Gastroesophageal sphincter (tissue), 4 donors: ENCODE measurements at regions not wholly inside any gene's neighbourhood (a gene's known extent, or its start where the extent isn't known, plus 50 kb on each side); places are given as distances from the start of the nearest gene placed in this dataset.

Experiments used
- ATAC-seq: fragments of 150-250 bp; one replicate; pipeline ENCODE4 v1.9.1; 2016; ENCODE audit warnings: mild to moderate bottlenecking, moderate library complexity
- H3K27ac ChIP-seq, 4 donors: fragments of 200-600 bp; sonication (generic) in 3 of 4; 1 replicate in 3 of 4; 2 replicates in 1 of 4; pipeline ENCODE4 v1.5.1; 2016 to 2019
- H3K27me3 ChIP-seq: fragments of 200-600 bp; sonication (generic); one replicate; pipeline ENCODE4 v1.5.1; 2019
- H3K36me3 ChIP-seq, 2 donors: fragments of 200-600 bp; sonication (generic); one replicate each; pipeline ENCODE4 v1.5.1; 2019; ENCODE audit warnings: control low read depth in 1 of 2
- H3K4me1 ChIP-seq, 3 donors: fragments of 200-600 bp; sonication (generic); 1 replicate in 2 of 3; 2 replicates in 1 of 3; pipeline ENCODE4 v1.5.1; 2016 to 2019; ENCODE audit warnings: control low read depth in 2 of 3
- H3K4me3 ChIP-seq, 2 donors: fragments of 200-600 bp; sonication (generic); one replicate each; pipeline ENCODE4 v1.5.1; 2019; ENCODE audit warnings: mild to moderate bottlenecking in 1 of 2, moderate library complexity in 1 of 2
- H3K9me3 ChIP-seq, 3 donors: fragments of 200-600 bp; sonication (generic); one replicate each; pipeline ENCODE4 v1.5.1; 2017 to 2019; ENCODE audit warnings: control low read depth in 2 of 3
- CTCF ChIP-seq, 4 experiments: fragments of 200-600 bp in 2 of 4; fragments of 450-650 bp in 2 of 4; sonication (generic) in 1 of 4; IDR thresholded peaks; one replicate each; pipeline ENCODE4 v1.5.1; 2017 to 2019; ENCODE audit warnings: antibody characterized with exemption in 4 of 4, mild to moderate bottlenecking in 2 of 4, moderate library complexity in 2 of 4
- EP300 ChIP-seq: sonication (generic); formaldehyde crosslinking; IDR thresholded peaks from one replicate; pipeline ENCODE4 v1.6.1; 2017; ENCODE audit warnings: antibody characterized with exemption, mild to moderate bottlenecking
- POLR2A ChIP-seq, 2 donors: fragments of 450-650 bp; IDR thresholded peaks; one replicate each; pipeline ENCODE4 v1.6.1; 2017; ENCODE audit warnings: antibody characterized with exemption in 2 of 2, mild to moderate bottlenecking in 2 of 2, moderate library complexity in 1 of 2
- POLR2AphosphoS5 ChIP-seq: sonication (generic); formaldehyde crosslinking; IDR thresholded peaks from one replicate; pipeline ENCODE4 v1.6.1; 2017; ENCODE audit warnings: antibody characterized with exemption
- WGBS, 2 donors: methylation state at CpG; one replicate each; pipeline ENCODE4 v1.1.5; 2018; ENCODE audit warnings: low coverage in 1 of 2; 5-methylcytosine and 5-hydroxymethylcytosine counted together

- no peaks in the 10 kb centered on the region for H3K4me1 ChIP-seq
- no peak for TF ChIP-seq POLR2A (IDR thresholded peaks at IDR 0.05)
- TF ChIP-seq EP300 = no peak
- no peak for TF ChIP-seq POLR2AphosphoS5
- TF ChIP-seq CTCF (IDR thresholded peaks at IDR 0.05) = no peak
- 86 to 94% methylated on average over 4 of the region's 4 CpGs for WGBS, 2 donors
These were observed 135.5 kb upstream of the MYOCD start for GRCh38 chr17:12530161-12530560.

GRCh38 chr17:12536021-12536420 lies 129.7 kb upstream of the MYOCD start:
- ATAC-seq = no peak
- Histone ChIP-seq H3K36me3 (no peaks in the 10 kb centered on the region), H3K27me3 (no peaks in the 10 kb centered on the region), H3K9me3 (no peaks in the 10 kb centered on the region), H3K4me3 (no peak overlapping the region), H3K4me1 (no peaks in the 10 kb centered on the region), H3K27ac (peak overlapping the region in 1 of 4 donors; percentile 36)
- TF ChIP-seq POLR2A (IDR thresholded peaks at IDR 0.05) (no peak), EP300 (no peak), CTCF (IDR thresholded peaks at IDR 0.05) (no peak), POLR2AphosphoS5 (peak; percentile 18)
- WGBS, 2 donors = 41 to 45% methylated on average over 3 of the region's 3 CpGs

More at GRCh38 chr17:12530161-12530560, 135.5 kb upstream of the MYOCD start:
- no peaks in the 10 kb centered on the region for H3K9me3 ChIP-seq
- H3K27ac ChIP-seq = no peak overlapping the region
- no peaks in the 10 kb centered on the region for H3K36me3 ChIP-seq
- H3K27me3 ChIP-seq = no peaks in the 10 kb centered on the region
- ATAC-seq = no peak
- no peak overlapping the region for H3K4me3 ChIP-seq

- no peak overlapping the region for H3K4me3 ChIP-seq
- peak overlapping the region in 1 of 4 donors; percentile 36 for H3K27ac ChIP-seq
- TF ChIP-seq POLR2A (IDR thresholded peaks at IDR 0.05) (no peak), CTCF (IDR thresholded peaks at IDR 0.05) (no peak), EP300 (no peak), POLR2AphosphoS5 (no peak)
- no peak for ATAC-seq
- no peaks in the 10 kb centered on the region for H3K36me3 ChIP-seq
- no peaks in the 10 kb centered on the region for H3K27me3 ChIP-seq
- H3K9me3 ChIP-seq = no peaks in the 10 kb centered on the region
- 65 to 100% methylated on average over 1 of the region's 1 CpG for WGBS, 2 donors
- H3K4me1 ChIP-seq = no peaks in the 10 kb centered on the region
These were observed 129.2 kb upstream of the MYOCD start for GRCh38 chr17:12536472-12536871.

GRCh38 chr17:12537436-12537835 lies 128.3 kb upstream of the MYOCD start:
- no peaks in the 10 kb centered on the region for H3K4me1 ChIP-seq
- WGBS, 2 donors = 83 to 86% methylated on average over 2 to 3 of the region's 3 CpGs
- no peak overlapping the region for H3K27ac ChIP-seq
- no peaks in the 10 kb centered on the region for H3K9me3 ChIP-seq
- no peak for ATAC-seq
- no peak for TF ChIP-seq CTCF (IDR thresholded peaks at IDR 0.05)
- TF ChIP-seq POLR2AphosphoS5 = no peak
- no peak for TF ChIP-seq EP300
- TF ChIP-seq POLR2A (IDR thresholded peaks at IDR 0.05) = no peak
- no peak overlapping the region for H3K4me3 ChIP-seq
- H3K36me3 ChIP-seq = no peaks in the 10 kb centered on the region
- no peaks in the 10 kb centered on the region for H3K27me3 ChIP-seq

- Histone ChIP-seq H3K27me3 (no peaks in the 10 kb centered on the region), H3K36me3 (no peaks in the 10 kb centered on the region), H3K4me1 (no peaks in the 10 kb centered on the region), H3K4me3 (no peak overlapping the region), H3K27ac (no peak overlapping the region), H3K9me3 (no peaks in the 10 kb centered on the region)
- 75 to 83% methylated on average over 2 of the region's 2 CpGs for WGBS, 2 donors
- TF ChIP-seq EP300 (no peak), CTCF (IDR thresholded peaks at IDR 0.05) (no peak), POLR2AphosphoS5 (no peak), POLR2A (IDR thresholded peaks at IDR 0.05) (no peak)
- no peak for ATAC-seq
These were observed 127.7 kb upstream of the MYOCD start for GRCh38 chr17:12538003-12538402.
